GM19438 (cell line): ENCODE measurements at regions not wholly inside any gene's neighbourhood (a gene's known extent, or its start where the extent isn't known, plus 50 kb on each side); places are given as distances from the start of the nearest gene placed in this dataset.

Source experiments
- ATAC-seq: cut with Tn5 transposase; IDR thresholded peaks from one replicate; pipeline ENCODE4 v1.9.1; 2021; ENCODE audit warnings: low read depth; ENCODE audit not compliant: unreplicated experiment

GRCh38 chr18:66150650-66151049, 399.8 kb downstream of the CDH7 start:
- ATAC-seq, result no peak

GRCh38 chr18:66143029-66143428, 392.2 kb downstream of the CDH7 start:
- no peak for ATAC-seq

- ATAC-seq, result no peak
Observed at GRCh38 chr18:66141716-66142115, 390.9 kb downstream of the CDH7 start.

GRCh38 chr18:66138642-66139041, 387.8 kb downstream of the CDH7 start:
- ATAC-seq, result no peak

GRCh38 chr18:66136039-66136438, 385.2 kb downstream of the CDH7 start:
- no peak for ATAC-seq

GRCh38 chr18:66129248-66129647, 378.4 kb downstream of the CDH7 start:
- ATAC-seq, result no peak

GRCh38 chr18:66126266-66126665, 375.5 kb downstream of the CDH7 start:
- ATAC-seq, result no peak

- ATAC-seq, result no peak
Observed at GRCh38 chr18:66124394-66124793, 373.6 kb downstream of the CDH7 start.

GRCh38 chr18:66119347-66119746, 368.5 kb downstream of the CDH7 start:
- no peak for ATAC-seq

GRCh38 chr18:66111018-66111417, 360.2 kb downstream of the CDH7 start:
- no peak for ATAC-seq

GRCh38 chr18:66110607-66111006, 359.8 kb downstream of the CDH7 start:
- ATAC-seq, result no peak

GRCh38 chr18:66109981-66110380, 359.2 kb downstream of the CDH7 start:
- no peak for ATAC-seq

GRCh38 chr18:66107546-66107945, 356.7 kb downstream of the CDH7 start:
- ATAC-seq, result no peak

GRCh38 chr18:66105016-66105415, 354.2 kb downstream of the CDH7 start:
- ATAC-seq, result no peak

GRCh38 chr18:66103550-66103949, 352.7 kb downstream of the CDH7 start:
- ATAC-seq, result no peak

- no peak for ATAC-seq
Observed at GRCh38 chr18:66083078-66083477, 332.3 kb downstream of the CDH7 start.

- ATAC-seq, result no peak
Observed at GRCh38 chr18:66078925-66079800, 328.4 kb downstream of the CDH7 start.

GRCh38 chr18:66077066-66077465, 326.3 kb downstream of the CDH7 start:
- no peak for ATAC-seq

GRCh38 chr18:66066191-66066590, 315.4 kb downstream of the CDH7 start:
- no peak for ATAC-seq

- ATAC-seq, result no peak
Observed at GRCh38 chr18:66048406-66048805, 297.6 kb downstream of the CDH7 start.

- peak; percentile 88 for ATAC-seq
Observed at GRCh38 chr18:66046032-66046602, 295.3 kb downstream of the CDH7 start.

GRCh38 chr18:66043009-66043408, 292.2 kb downstream of the CDH7 start:
- ATAC-seq, result no peak
